Bronchial epithelial cell (primary cell): ENCODE measurements at regions not wholly inside any gene's neighbourhood (a gene's known extent, or its start where the extent isn't known, plus 50 kb on each side); places are given as distances from the start of the nearest gene placed in this dataset.

Source experiments
- DNase-seq: peaks from one replicate; pipeline ENCODE4 v3.0.0-alpha.2; 2010; ENCODE audit warnings: low read depth
- FAIRE-seq: peaks from 2 replicates; lab custom pipeline; 2011; peaks lifted over from hg19 to GRCh38; lab: Jason Lieb, UNC
- H3K27me3 ChIP-seq: 2 replicates; pipeline ENCODE4 v1.5.1; 2011; ENCODE audit warnings: low read length; ENCODE audit not compliant: control insufficient read depth, insufficient read depth
- H3K36me3 ChIP-seq: 2 replicates; pipeline ENCODE4 v1.5.1; 2011; ENCODE audit warnings: low read length; ENCODE audit not compliant: control insufficient read depth, insufficient read depth
- H3K4me3 ChIP-seq: 2 replicates; pipeline ENCODE4 v1.5.1; 2011; ENCODE audit warnings: mild to moderate bottlenecking, low read depth, low read length, control low read depth
- TF ChIP-seq, protein P1 (sequence below): IDR thresholded peaks from 2 replicates; pipeline ENCODE4 v1.5.1; 2011; ENCODE audit warnings: mild to moderate bottlenecking, moderate library complexity, low read length, control low read depth, inconsistent platforms; ENCODE audit not compliant: insufficient read depth, severe bottlenecking

DNA sequence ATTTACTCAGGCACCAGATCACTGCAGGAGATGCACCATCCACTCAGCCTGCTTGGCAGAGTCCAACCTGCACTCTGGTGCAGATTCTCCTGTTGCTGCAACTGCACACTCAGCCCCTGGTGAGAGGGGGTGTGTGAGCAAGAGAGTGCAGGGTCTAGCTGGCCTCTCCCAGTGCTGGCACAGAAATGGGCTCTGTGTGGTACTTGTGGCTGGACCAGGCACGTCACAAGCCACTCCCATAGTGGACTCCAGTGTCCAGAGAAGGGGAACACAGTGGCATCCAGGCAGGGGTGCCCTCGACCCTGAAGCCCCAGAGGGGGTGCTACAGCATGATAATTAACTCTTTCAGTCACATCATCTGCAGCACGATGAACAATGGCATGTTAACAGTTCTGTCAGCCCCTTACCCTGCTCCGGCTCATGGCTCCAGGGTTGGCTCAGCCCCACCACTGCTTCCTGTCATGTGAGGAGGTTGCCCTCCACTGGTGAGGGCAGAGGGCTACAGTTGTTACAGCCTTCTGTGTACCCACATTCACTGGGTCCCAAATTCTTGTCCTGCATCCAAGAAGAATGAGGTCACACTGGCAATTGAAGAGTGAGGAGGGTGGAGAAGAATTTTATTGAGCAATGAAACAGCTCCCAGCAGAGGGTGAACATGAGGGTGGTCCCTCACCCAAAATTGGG is 135.7 kb downstream of the EVA1A start:
- FAIRE-seq (no peak), DNase-seq (peak; percentile 31)
- no peaks in the 10 kb centered on the region for H3K36me3 ChIP-seq
- peaks cover 8% of the 10 kb centered on the region for H3K27me3 ChIP-seq
- no peak overlapping the region for H3K4me3 ChIP-seq
- TF ChIP-seq, protein P1, sequence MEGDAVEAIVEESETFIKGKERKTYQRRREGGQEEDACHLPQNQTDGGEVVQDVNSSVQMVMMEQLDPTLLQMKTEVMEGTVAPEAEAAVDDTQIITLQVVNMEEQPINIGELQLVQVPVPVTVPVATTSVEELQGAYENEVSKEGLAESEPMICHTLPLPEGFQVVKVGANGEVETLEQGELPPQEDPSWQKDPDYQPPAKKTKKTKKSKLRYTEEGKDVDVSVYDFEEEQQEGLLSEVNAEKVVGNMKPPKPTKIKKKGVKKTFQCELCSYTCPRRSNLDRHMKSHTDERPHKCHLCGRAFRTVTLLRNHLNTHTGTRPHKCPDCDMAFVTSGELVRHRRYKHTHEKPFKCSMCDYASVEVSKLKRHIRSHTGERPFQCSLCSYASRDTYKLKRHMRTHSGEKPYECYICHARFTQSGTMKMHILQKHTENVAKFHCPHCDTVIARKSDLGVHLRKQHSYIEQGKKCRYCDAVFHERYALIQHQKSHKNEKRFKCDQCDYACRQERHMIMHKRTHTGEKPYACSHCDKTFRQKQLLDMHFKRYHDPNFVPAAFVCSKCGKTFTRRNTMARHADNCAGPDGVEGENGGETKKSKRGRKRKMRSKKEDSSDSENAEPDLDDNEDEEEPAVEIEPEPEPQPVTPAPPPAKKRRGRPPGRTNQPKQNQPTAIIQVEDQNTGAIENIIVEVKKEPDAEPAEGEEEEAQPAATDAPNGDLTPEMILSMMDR, result no peak

DNA sequence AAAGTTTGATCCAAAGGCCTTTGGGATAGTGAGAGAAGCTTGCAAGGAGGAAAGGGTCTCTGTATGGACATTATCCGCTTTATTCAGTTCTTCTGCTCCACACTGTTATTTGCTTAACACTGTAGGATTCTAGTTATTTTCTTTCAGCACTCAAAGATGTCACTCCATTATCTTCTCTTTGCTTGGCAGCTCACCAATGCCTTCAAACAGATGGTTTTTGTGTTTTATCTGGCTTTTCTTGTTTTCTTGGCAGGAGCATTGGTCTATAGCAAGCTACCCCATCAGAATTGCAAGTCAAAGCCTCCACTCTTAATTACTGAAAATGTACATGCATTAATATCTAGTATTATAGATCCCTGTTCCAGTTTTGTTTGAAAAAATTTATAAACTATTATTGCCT is 138.8 kb downstream of the EVA1A start:
- TF ChIP-seq, protein P1, result no peak
- Histone ChIP-seq H3K36me3 (no peaks in the 10 kb centered on the region), H3K4me3 (no peak overlapping the region), H3K27me3 (peaks cover 8% of the 10 kb centered on the region)
- DNase-seq (no peak), FAIRE-seq (no peak)

GRCh38 chr2:75416420-75417342 is 144.1 kb downstream of the EVA1A start:
- H3K36me3 ChIP-seq, result no peaks in the 10 kb centered on the region
- H3K27me3 ChIP-seq, result peaks cover 10% of the 10 kb centered on the region
- no peak overlapping the region for H3K4me3 ChIP-seq
- TF ChIP-seq, protein P1, result no peak
- FAIRE-seq, result peak; percentile 32
- DNase-seq, result no peak

DNA sequence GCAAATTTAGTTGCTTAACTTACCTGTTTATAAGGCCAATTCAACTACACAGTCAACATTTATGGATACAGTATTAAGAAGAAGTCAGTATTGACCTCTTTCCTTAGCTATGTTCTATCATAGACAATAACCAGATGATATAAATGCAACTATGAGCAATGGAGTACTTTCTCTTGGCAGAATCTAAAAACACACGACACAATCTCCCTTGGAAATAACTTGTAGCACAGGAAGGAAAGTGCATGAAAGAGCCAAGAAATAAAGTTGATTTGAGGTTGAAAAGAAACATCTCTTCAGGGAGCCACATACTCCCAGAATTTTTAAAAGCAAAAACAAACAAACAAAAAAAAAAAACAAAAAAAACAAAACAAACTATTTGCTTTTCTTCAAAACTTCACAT is 145.0 kb downstream of the EVA1A start:
- H3K27me3 ChIP-seq, result peaks cover 8% of the 10 kb centered on the region
- FAIRE-seq, result no peak

DNA sequence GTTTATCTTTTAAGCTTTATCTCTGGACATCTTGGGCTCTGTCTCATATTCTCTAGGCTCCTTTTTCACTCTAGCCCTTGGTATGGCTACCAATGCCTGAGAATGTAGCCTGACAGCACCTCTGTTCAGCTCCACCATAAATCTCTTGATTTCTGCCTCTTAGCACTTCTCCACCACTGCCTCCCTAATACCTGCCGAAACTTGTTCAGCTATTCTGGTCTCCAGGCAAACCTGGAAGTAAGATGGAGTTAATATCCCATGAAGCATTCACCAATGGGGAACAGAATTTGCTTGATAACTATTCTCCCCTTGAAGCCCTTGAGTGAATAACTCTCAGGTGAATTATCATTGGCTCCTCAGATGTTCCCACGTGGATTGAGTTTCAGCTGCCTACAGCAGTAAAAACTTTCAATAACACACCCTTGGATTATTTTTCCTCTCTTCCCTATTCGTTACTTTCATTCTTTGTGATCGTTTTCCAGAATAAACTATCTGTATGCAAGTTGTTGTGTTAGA is 145.6 kb downstream of the EVA1A start:
- Histone ChIP-seq H3K4me3 (no peak overlapping the region), H3K36me3 (no peaks in the 10 kb centered on the region), H3K27me3 (peaks cover 5% of the 10 kb centered on the region)
- TF ChIP-seq, protein P1, result no peak
- DNase-seq, result no peak
- FAIRE-seq, result no peak

More for the DNA sequence above, 145.0 kb downstream of the EVA1A start:
- no peak for DNase-seq
- no peaks in the 10 kb centered on the region for H3K36me3 ChIP-seq
- TF ChIP-seq, protein P1, result no peak
- no peak overlapping the region for H3K4me3 ChIP-seq
